Colonic mucosa (tissue), 4 donors: ENCODE measurements at regions not wholly inside any gene's neighbourhood (a gene's known extent, or its start where the extent isn't known, plus 50 kb on each side); places are given as distances from the start of the nearest gene placed in this dataset.

ENCODE experiments used
- DNase-seq: peaks from one replicate; pipeline ENCODE4 v3.0.0-alpha.2; 2020
- H3K27ac ChIP-seq: fragments of 200-600 bp; one replicate; pipeline ENCODE4 v1.8.0; 2021
- H3K27me3 ChIP-seq: fragments of 200-600 bp; one replicate; pipeline ENCODE4 v1.8.0; 2021
- H3K36me3 ChIP-seq: fragments of 200-600 bp; one replicate; pipeline ENCODE4 v1.8.0; 2021
- H3K4me1 ChIP-seq: fragments of 200-600 bp; one replicate; pipeline ENCODE4 v1.8.0; 2021; ENCODE audit warnings: mild to moderate bottlenecking
- H3K4me3 ChIP-seq: fragments of 200-600 bp; one replicate; pipeline ENCODE4 v1.8.0; 2021
- H3K9ac ChIP-seq, 2 donors: one replicate each; pipeline ENCODE4 v1.7.0; 2013; ENCODE audit warnings: control low read depth in 2 of 2, low read depth in 2 of 2, low read length in 2 of 2
- H3K9me3 ChIP-seq: fragments of 200-600 bp; one replicate; pipeline ENCODE4 v1.8.0; 2021
- CTCF ChIP-seq: fragments of 200-600 bp; IDR thresholded peaks from one replicate; pipeline ENCODE4 v1.8.0; 2022; ENCODE audit warnings: antibody characterized with exemption, mild to moderate bottlenecking
- intact Hi-C: fragments of 100-400 bp; cut with DNase I; formaldehyde crosslinking; loops from one replicate; pipeline ENCODE4 v1.14.1; 2022
- donor health status: healthy.
- donor health status: DM: no; HTN: no; CAD: no.
- donor health status: DM: no; HTN: no; CAD: no.

- Histone ChIP-seq H3K9ac (no peak overlapping the region), H3K4me1 (no peaks in the 10 kb centered on the region), H3K27me3 (no peaks in the 10 kb centered on the region), H3K27ac (no peak overlapping the region), H3K4me3 (no peak overlapping the region), H3K9me3 (no peaks in the 10 kb centered on the region), H3K36me3 (no peaks in the 10 kb centered on the region)
- DNase-seq, result no peak
- intact Hi-C loops, result no loop called here
- no peak for TF ChIP-seq CTCF
Observed at GRCh38 chr5:118441956-118442355, 546.4 kb downstream of the DTWD2 start.

GRCh38 chr5:118441034-118441433 is 547.3 kb downstream of the DTWD2 start:
- TF ChIP-seq CTCF, result no peak
- H3K36me3 ChIP-seq, result no peaks in the 10 kb centered on the region
- H3K9me3 ChIP-seq, result no peaks in the 10 kb centered on the region
- intact Hi-C loops, result no loop called here
- H3K4me3 ChIP-seq, result no peak overlapping the region
- no peak overlapping the region for H3K9ac ChIP-seq
- DNase-seq, result no peak
- no peaks in the 10 kb centered on the region for H3K4me1 ChIP-seq
- no peak overlapping the region for H3K27ac ChIP-seq
- H3K27me3 ChIP-seq, result no peaks in the 10 kb centered on the region

GRCh38 chr5:118440496-118440895 is 547.9 kb downstream of the DTWD2 start:
- intact Hi-C loops, result no loop called here
- H3K27ac ChIP-seq, result no peak overlapping the region
- H3K9me3 ChIP-seq, result no peaks in the 10 kb centered on the region
- H3K27me3 ChIP-seq, result no peaks in the 10 kb centered on the region
- no peak for TF ChIP-seq CTCF
- no peak overlapping the region for H3K4me3 ChIP-seq
- H3K9ac ChIP-seq, result no peak overlapping the region
- H3K36me3 ChIP-seq, result no peaks in the 10 kb centered on the region
- DNase-seq, result no peak
- no peaks in the 10 kb centered on the region for H3K4me1 ChIP-seq

- no peaks in the 10 kb centered on the region for H3K36me3 ChIP-seq
- H3K9ac ChIP-seq, result no peak overlapping the region
- no peaks in the 10 kb centered on the region for H3K4me1 ChIP-seq
- no peak overlapping the region for H3K27ac ChIP-seq
- H3K9me3 ChIP-seq, result no peaks in the 10 kb centered on the region
- no peak overlapping the region for H3K4me3 ChIP-seq
- intact Hi-C loops, result no loop called here
- no peak for TF ChIP-seq CTCF
- no peak for DNase-seq
- H3K27me3 ChIP-seq, result no peaks in the 10 kb centered on the region
Observed at GRCh38 chr5:118439831-118440230, 548.5 kb downstream of the DTWD2 start.

- no peak overlapping the region for H3K4me3 ChIP-seq
- no peak for TF ChIP-seq CTCF
- no peaks in the 10 kb centered on the region for H3K27me3 ChIP-seq
- H3K27ac ChIP-seq, result no peak overlapping the region
- no peak overlapping the region for H3K9ac ChIP-seq
- intact Hi-C loops, result no loop called here
- no peaks in the 10 kb centered on the region for H3K36me3 ChIP-seq
- no peaks in the 10 kb centered on the region for H3K9me3 ChIP-seq
- H3K4me1 ChIP-seq, result no peaks in the 10 kb centered on the region
- no peak for DNase-seq
Observed at GRCh38 chr5:118435131-118435530, 553.2 kb downstream of the DTWD2 start.

GRCh38 chr5:118434522-118434921 is 553.8 kb downstream of the DTWD2 start:
- Histone ChIP-seq H3K9ac (no peak overlapping the region), H3K27me3 (no peaks in the 10 kb centered on the region), H3K4me3 (no peak overlapping the region), H3K36me3 (no peaks in the 10 kb centered on the region), H3K27ac (no peak overlapping the region), H3K4me1 (no peaks in the 10 kb centered on the region), H3K9me3 (no peaks in the 10 kb centered on the region)
- no peak for DNase-seq
- no peak for TF ChIP-seq CTCF
- intact Hi-C loops, result no loop called here
